Hematopoietic multipotent progenitor cell (in vitro differentiated cells): ENCODE measurements at regions not wholly inside any gene's neighbourhood (a gene's known extent, or its start where the extent isn't known, plus 50 kb on each side); places are given as distances from the start of the nearest gene placed in this dataset.
A peak's percentile ranks its signal among the peaks of the same experiment; 100 is the strongest.

ENCODE experiments used
- DNase-seq, 3 donors: peaks; one replicate each; pipeline ENCODE4 v3.0.0-alpha.2; 2011 to 2015; ENCODE audit warnings: low read depth in 2 of 3, low spot score in 2 of 3

DNA sequence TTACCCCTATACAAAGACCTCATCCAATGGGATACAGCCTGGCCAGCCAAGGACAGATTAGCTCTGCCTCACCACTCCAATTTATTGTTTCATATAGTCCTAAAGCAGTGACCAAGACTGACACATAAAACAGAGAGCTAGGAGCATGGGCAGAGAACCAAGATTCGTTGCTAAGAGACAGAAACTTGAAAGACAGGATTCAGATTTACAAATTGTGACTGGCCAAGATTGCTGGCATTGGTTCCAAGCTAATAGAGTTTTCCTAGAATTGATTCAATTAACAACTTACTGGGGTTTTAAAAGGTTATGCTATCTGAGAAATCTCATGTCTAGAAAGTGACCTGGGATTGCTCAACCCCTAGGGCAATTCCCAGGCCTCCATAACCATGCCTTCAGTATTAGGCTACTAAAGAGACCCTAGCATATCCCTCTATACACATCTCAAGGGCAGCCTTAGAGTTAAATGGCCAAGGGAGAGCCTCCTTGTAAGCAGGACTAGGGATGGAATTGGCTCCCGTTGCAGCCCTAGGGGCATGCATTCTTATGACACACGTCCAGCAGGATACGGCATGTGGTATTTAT lies 75.6 kb downstream of the ICOS start:
- no peak for DNase-seq

DNA sequence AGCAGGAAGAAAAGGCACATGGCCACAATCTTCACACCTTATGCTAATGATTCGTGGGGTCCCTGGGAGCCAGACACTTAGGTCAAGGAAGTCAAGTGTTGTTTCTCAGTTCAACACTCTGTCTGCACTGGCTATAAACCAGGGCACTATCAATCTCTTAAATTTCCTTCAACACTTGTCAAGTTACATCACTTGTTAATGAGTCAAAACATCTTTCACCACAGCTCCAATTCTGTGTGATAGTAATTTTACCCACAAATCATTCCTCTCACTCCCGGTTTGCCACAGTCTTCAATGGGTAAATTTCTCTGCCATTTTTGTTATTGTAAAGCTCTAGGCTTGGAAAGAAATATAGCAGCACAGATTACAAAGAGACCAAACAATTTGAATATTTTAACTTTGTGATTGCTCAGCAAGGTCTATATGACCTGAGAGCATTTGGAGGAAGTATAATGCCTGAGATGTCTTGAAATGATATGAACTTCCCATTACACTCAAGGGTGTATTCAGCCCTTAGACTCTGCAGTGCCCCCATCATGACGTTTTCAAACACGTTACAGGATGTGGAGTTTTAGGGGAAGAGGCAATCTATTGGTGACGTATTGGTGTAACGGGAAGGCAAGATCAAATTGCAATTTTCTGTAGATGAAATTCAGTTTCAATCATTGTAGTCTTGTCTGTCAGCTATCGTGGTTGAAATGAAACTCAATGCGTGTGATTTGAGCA lies 78.7 kb downstream of the ICOS start:
- DNase-seq = no peak

- DNase-seq = no peak
Observed at GRCh38 chr2:204018717-204019116, 82.2 kb downstream of the ICOS start.

DNA sequence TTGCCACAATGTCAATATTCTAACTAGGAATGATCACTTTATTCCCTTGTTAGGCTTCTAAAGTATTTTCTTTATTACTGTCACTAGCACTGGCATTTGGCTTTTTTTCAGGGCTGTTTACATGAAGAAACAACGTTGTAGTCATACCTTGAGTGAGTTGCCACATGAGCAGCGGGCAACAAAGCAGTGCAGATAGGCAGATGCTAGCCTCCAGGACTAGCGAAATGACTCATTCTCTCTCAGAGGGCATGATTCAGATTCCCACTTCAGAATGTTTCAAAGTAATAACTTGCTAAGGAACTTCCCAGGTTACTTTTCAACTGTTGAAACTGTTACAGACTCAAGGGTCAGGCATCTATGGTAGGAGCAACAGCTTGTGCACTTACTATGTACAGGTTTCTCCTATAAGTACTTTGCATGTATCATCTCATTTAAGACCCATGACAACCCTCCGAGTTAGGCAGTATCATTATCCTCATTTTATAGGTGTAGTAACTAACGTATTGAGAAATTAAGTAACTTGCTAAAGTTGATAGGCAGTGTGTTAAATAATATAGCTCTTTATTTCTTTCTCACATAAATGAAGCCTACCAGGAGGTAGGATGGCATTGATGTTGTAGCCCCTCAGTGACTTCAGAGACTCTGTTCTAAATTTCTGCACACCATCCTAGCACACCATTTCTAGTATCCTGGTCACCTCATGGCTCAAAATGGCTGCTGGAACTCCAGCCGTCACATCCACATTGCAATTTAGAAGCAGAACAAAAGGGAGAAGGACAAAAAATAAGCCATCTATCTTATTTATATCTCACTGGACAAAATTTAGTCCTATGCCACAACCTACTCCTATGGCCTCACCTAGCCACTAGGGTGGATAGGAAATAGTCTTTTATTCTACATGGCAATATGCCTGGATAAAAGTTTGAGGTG lies 83.3 kb downstream of the ICOS start:
- DNase-seq = no peak

GRCh38 chr2:204021290-204022081 lies 84.9 kb downstream of the ICOS start:
- no peak for DNase-seq

GRCh38 chr2:204022550-204022949 lies 86.0 kb downstream of the ICOS start:
- DNase-seq = no peak

DNA sequence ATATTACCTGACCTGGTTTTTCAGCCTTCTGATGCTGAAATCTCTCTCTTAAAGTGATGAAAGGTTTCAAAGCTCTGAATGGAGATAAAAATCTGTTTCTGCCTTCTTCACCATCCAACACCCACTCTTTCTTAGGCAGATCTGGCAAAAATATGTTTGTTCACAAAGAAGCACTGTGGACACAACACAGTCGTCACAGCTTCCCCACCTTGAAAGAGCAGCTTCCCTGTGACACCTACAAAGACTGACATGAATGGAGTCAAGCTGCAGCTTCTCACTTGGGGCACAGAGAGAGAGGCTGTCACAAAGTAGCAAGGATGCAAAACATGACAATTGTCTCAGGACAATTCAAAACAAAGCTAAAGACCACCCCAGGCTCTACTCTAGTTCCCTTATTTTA lies 86.5 kb downstream of the ICOS start:
- no peak for DNase-seq

GRCh38 chr2:204024503-204024902 lies 87.9 kb downstream of the ICOS start:
- DNase-seq = peak in 2 of 3 donors; percentile 51 to 72

GRCh38 chr2:204024906-204025475 lies 88.4 kb downstream of the ICOS start:
- no peak for DNase-seq

DNA sequence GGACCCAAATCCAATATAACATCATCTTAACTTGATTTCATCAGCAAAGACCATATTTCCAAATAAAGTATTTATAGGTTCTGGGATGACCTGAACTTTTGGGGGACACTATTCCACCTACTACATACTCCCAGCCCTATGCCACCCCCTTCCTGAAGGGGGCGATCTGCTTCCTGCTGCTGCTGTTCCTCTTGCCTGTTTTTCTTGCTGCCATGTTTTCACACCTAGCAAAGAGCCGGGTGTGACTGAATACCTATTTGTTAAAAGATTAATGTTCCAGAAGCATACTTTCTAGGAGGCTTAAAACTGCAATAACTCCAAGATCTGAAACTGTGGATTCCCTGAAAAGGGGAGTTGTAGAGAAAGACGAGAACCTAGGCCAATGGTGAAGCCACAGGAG lies 89.7 kb downstream of the ICOS start:
- no peak for DNase-seq

DNA sequence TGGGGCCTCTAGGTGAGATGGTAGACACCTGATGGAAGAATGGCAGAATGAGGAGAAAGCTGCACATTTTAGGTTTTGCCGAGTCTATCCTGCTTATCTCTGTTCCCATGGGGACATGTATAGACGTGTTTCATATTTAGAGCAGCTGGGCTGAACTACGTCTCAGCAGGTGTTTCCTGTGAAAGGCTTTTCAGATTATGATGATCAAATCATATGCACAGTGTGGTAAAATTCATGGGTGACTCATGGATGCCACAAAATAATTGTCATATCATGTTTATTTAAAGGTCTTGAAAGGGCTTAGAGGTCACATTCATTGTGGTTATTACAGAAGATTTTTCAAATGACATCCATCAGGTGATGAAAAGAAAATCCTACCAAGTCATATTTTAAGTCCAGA lies 90.5 kb downstream of the ICOS start:
- peak in 2 of 3 donors; percentile 91 to 95 for DNase-seq

DNA sequence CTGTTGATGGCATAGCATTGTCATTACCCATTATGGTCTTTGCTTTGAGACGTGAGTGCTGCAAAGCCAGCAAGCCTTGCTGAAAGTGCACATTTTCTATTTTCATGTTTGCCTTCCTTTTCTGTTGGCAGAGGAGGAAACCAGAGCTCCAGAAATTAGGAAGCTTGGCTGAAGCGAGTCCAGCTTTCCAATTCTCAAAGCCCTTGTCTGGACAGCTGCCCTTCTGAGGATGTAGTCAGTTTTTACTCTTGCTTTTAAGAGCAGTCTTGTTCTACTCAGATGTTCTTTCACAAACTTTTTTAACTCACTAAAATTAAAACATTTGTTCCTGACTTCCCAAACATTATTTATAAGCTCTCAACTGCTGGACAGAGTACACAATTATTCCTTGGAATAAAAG lies 93.8 kb downstream of the ICOS start:
- DNase-seq = no peak

- no peak for DNase-seq
Observed at GRCh38 chr2:204031056-204031455, 94.5 kb downstream of the ICOS start.

DNA sequence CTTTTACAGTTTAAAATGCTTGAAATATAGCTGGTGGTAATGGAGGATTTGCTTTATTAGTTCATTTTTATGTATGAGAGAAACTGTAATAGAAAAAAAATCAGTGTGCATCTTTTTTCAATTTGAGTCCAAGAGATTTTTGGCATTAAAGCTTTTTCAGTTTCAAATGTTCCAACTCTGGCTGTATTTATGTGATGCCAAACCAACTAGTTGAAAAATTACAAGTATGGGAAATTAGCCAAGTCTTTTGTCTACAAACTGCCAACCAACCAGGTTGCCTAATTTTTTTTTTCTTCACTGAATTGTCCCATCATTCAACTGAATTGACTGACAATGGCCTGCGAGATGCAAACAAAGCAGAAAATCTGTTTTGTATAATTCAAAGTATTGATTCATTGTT lies 95.7 kb downstream of the ICOS start:
- no peak for DNase-seq

- no peak for DNase-seq
Observed at GRCh38 chr2:204033611-204034495, 97.3 kb downstream of the ICOS start.

- no peak for DNase-seq
Observed at GRCh38 chr2:204036706-204037105, 100.1 kb downstream of the ICOS start.

GRCh38 chr2:204037286-204037685 lies 100.7 kb downstream of the ICOS start:
- DNase-seq = no peak

GRCh38 chr2:204039298-204039838 lies 102.8 kb downstream of the ICOS start:
- no peak for DNase-seq

DNA sequence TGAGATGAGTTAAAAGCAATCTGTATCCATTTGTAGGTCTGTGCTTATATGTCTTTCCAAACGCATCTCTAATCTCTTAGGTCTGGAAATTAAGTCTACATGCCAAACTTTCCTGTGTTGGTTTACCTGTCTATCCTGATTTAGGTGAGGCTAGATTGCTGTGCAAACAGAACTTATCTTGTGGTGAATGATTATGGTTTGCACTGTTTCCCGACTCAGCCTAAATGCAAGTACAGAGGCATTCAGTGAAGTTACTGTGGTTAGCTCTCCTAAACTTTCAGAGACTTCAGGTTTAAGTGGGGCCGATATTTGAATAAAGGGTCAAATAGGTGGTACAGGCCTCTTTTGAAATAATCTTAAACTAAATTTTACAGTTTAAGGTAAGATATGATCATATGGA lies 103.5 kb downstream of the ICOS start:
- DNase-seq = no peak
